ENCODE measurements at regions not wholly inside any gene's neighbourhood (a gene's known extent, or its start where the extent isn't known, plus 50 kb on each side); places are given as distances from the start of the nearest gene placed in this dataset.

GRCh38 chr5:8570528-8570927, 701.6 kb downstream of the MTRR start:
- WGBS, 2 donors, result 53 to 74% methylated on average over 3 of the region's 3 CpGs
- H3K4me1 ChIP-seq (ENCODE audit: control insufficient read depth in 5 of 5, insufficient read depth in 5 of 5, low read length in 5 of 5), result peaks cover 0 to 1% (median 0%) of the 10 kb centered on the region in 5 donors

GRCh38 chr5:8576178-8576577, 707.2 kb downstream of the MTRR start:
- H3K9ac ChIP-seq (ENCODE audit: insufficient read depth in 1 of 2, low read length in 2 of 2), result no peak overlapping the region
- H3K4me1 ChIP-seq (ENCODE audit: control insufficient read depth in 5 of 5, insufficient read depth in 5 of 5, low read length in 5 of 5), result no peaks in the 10 kb centered on the region
- H3K9me3 ChIP-seq (ENCODE audit: control insufficient read depth in 4 of 4, insufficient read depth in 3 of 4, low read length in 3 of 4), result peaks cover 0 to 3% (median 0%) of the 10 kb centered on the region in 4 donors
- 73 to 77% methylated on average over 10 of the region's 10 CpGs for WGBS, 2 donors
- ATAC-seq (ENCODE audit: insufficient read depth, low FRiP score), result no peak
- no peaks in the 10 kb centered on the region for H3K36me3 ChIP-seq (ENCODE audit: control insufficient read depth in 4 of 4, insufficient read depth in 4 of 4, low read length in 4 of 4)
- no peak overlapping the region for H3K27ac ChIP-seq (ENCODE audit: low read depth in 1 of 2, low read length in 1 of 2)
- H3K27me3 ChIP-seq (ENCODE audit: control insufficient read depth in 3 of 3, insufficient read depth in 3 of 3, low read length in 2 of 3), result no peaks in the 10 kb centered on the region
- no peak overlapping the region for H3K4me3 ChIP-seq
- peak in 2 of 3 donors; percentile 10 to 12 for DNase-seq
- no peak for TF ChIP-seq CTCF (IDR thresholded peaks at IDR 0.05; ENCODE audit: control extremely low read depth, extremely low read depth)

More at GRCh38 chr5:8570528-8570927, 701.6 kb downstream of the MTRR start:
- Histone ChIP-seq H3K36me3 (ENCODE audit: control insufficient read depth in 4 of 4, insufficient read depth in 4 of 4, low read length in 4 of 4) (no peaks in the 10 kb centered on the region), H3K9me3 (ENCODE audit: control insufficient read depth in 4 of 4, insufficient read depth in 3 of 4, low read length in 3 of 4) (peaks cover 0 to 4% (median 0%) of the 10 kb centered on the region in 4 donors), H3K9ac (ENCODE audit: insufficient read depth in 1 of 2, low read length in 2 of 2) (no peak overlapping the region), H3K27me3 (ENCODE audit: control insufficient read depth in 3 of 3, insufficient read depth in 3 of 3, low read length in 2 of 3) (no peaks in the 10 kb centered on the region), H3K4me3 (no peak overlapping the region), H3K27ac (ENCODE audit: low read depth in 1 of 2, low read length in 1 of 2) (no peak overlapping the region)
- no peak for TF ChIP-seq CTCF (IDR thresholded peaks at IDR 0.05; ENCODE audit: control extremely low read depth, extremely low read depth)
- no peak for DNase-seq
- ATAC-seq (ENCODE audit: insufficient read depth, low FRiP score), result no peak

- H3K4me3 ChIP-seq, result no peak overlapping the region
- TF ChIP-seq CTCF (IDR thresholded peaks at IDR 0.05; ENCODE audit: control extremely low read depth, extremely low read depth), result no peak
- H3K9ac ChIP-seq (ENCODE audit: insufficient read depth in 1 of 2, low read length in 2 of 2), result no peak overlapping the region
- H3K27ac ChIP-seq (ENCODE audit: low read depth in 1 of 2, low read length in 1 of 2), result no peak overlapping the region
- no peaks in the 10 kb centered on the region for H3K4me1 ChIP-seq (ENCODE audit: control insufficient read depth in 5 of 5, insufficient read depth in 5 of 5, low read length in 5 of 5)
- ATAC-seq (ENCODE audit: insufficient read depth, low FRiP score) (no peak), DNase-seq (no peak)
- H3K27me3 ChIP-seq (ENCODE audit: control insufficient read depth in 3 of 3, insufficient read depth in 3 of 3, low read length in 2 of 3), result no peaks in the 10 kb centered on the region
- WGBS, 2 donors, result 74% methylated on average over 3 of the region's 3 CpGs
- H3K9me3 ChIP-seq (ENCODE audit: control insufficient read depth in 4 of 4, insufficient read depth in 3 of 4, low read length in 3 of 4), result peaks cover 0 to 5% (median 2%) of the 10 kb centered on the region in 4 donors
- H3K36me3 ChIP-seq (ENCODE audit: control insufficient read depth in 4 of 4, insufficient read depth in 4 of 4, low read length in 4 of 4), result no peaks in the 10 kb centered on the region
These were observed 708.8 kb downstream of the MTRR start for GRCh38 chr5:8577792-8578191.

- WGBS, 2 donors, result 65% methylated on average over 4 of the region's 4 CpGs
- DNase-seq (no peak), ATAC-seq (ENCODE audit: insufficient read depth, low FRiP score) (no peak)
- no peak for TF ChIP-seq CTCF (IDR thresholded peaks at IDR 0.05; ENCODE audit: control extremely low read depth, extremely low read depth)
- no peaks in the 10 kb centered on the region for H3K36me3 ChIP-seq (ENCODE audit: control insufficient read depth in 4 of 4, insufficient read depth in 4 of 4, low read length in 4 of 4)
- no peaks in the 10 kb centered on the region for H3K4me1 ChIP-seq (ENCODE audit: control insufficient read depth in 5 of 5, insufficient read depth in 5 of 5, low read length in 5 of 5)
- no peaks in the 10 kb centered on the region for H3K27me3 ChIP-seq (ENCODE audit: control insufficient read depth in 3 of 3, insufficient read depth in 3 of 3, low read length in 2 of 3)
- no peak overlapping the region for H3K27ac ChIP-seq (ENCODE audit: low read depth in 1 of 2, low read length in 1 of 2)
- no peak overlapping the region for H3K4me3 ChIP-seq
- H3K9me3 ChIP-seq (ENCODE audit: control insufficient read depth in 4 of 4, insufficient read depth in 3 of 4, low read length in 3 of 4), result peaks cover 0 to 5% (median under 1%) of the 10 kb centered on the region in 4 donors
- H3K9ac ChIP-seq (ENCODE audit: insufficient read depth in 1 of 2, low read length in 2 of 2), result no peak overlapping the region
These were observed 711.4 kb downstream of the MTRR start for GRCh38 chr5:8580298-8580697.

All from lung (tissue), 11 donors.